ENCODE measurements at regions not wholly inside any gene's neighbourhood (a gene's known extent, or its start where the extent isn't known, plus 50 kb on each side); places are given as distances from the start of the nearest gene placed in this dataset.

DNA sequence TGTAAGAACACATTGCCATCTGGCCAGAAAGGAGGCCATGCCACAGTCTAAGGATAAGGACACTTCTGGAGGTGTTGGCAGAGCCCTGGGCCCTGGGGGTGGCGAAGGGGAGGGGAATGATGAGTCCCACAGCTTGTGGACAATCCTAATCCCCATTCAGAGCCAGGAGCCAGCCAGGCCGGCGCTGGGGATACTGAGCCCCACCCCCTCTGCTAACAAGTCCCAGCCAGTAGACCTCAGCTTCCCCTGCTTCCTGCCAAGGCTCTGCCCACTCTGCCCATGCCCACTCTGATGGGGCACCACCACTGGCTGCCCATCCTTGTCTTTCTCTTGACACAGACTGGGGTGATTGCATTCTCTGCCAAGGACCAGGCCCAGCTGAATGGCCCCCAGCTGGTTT is 71.9 kb downstream of the NAV1 start:
- Histone ChIP-seq H3K4me3 (no peak overlapping the region), H3K27me3 (no peaks in the 10 kb centered on the region), H3K9me3 (no peaks in the 10 kb centered on the region), H3K36me3 (no peaks in the 10 kb centered on the region), H3K4me1 (no peaks in the 10 kb centered on the region), H3K27ac (no peak overlapping the region)
- TF ChIP-seq, protein P1, sequence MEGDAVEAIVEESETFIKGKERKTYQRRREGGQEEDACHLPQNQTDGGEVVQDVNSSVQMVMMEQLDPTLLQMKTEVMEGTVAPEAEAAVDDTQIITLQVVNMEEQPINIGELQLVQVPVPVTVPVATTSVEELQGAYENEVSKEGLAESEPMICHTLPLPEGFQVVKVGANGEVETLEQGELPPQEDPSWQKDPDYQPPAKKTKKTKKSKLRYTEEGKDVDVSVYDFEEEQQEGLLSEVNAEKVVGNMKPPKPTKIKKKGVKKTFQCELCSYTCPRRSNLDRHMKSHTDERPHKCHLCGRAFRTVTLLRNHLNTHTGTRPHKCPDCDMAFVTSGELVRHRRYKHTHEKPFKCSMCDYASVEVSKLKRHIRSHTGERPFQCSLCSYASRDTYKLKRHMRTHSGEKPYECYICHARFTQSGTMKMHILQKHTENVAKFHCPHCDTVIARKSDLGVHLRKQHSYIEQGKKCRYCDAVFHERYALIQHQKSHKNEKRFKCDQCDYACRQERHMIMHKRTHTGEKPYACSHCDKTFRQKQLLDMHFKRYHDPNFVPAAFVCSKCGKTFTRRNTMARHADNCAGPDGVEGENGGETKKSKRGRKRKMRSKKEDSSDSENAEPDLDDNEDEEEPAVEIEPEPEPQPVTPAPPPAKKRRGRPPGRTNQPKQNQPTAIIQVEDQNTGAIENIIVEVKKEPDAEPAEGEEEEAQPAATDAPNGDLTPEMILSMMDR (IDR thresholded peaks at IDR 0.05): no peak
- TF ChIP-seq POLR2AphosphoS5 (IDR thresholded peaks at IDR 0.05) (no peak), POLR2A (IDR thresholded peaks at IDR 0.05) (no peak)
- no peak for DNase-seq (ENCODE audit: low spot score in 2 of 2)
- intact Hi-C loops (cut with DNase I; ENCODE audit: low total_unique reads): no loop called here

DNA sequence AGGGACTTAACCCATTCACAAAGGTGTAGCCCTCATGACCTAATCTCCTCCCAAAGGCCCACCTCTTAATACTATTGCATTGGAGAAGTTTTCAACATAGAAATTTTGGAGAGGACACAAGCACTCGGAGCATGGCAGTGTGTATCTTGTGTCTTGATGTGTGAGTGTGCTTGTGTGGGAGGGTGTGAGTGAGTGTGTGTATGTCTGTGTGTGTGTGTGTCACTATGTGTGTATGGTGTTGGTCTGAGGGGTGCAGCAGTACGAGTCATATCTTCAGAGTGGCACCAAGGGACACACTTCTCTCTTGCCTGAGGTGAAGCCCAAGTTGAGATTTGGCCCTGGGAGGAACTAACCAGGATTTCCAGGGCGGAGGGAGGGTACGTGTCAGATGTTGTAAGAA is 73.7 kb downstream of the NAV1 start:
- intact Hi-C loops (cut with DNase I; ENCODE audit: low total_unique reads): no loop called here
- Histone ChIP-seq H3K27ac (no peak overlapping the region), H3K4me3 (no peak overlapping the region), H3K27me3 (no peaks in the 10 kb centered on the region), H3K36me3 (no peaks in the 10 kb centered on the region), H3K9me3 (no peaks in the 10 kb centered on the region), H3K4me1 (no peaks in the 10 kb centered on the region)
- TF ChIP-seq POLR2AphosphoS5 (IDR thresholded peaks at IDR 0.05): no peak
- TF ChIP-seq, protein P1 (IDR thresholded peaks at IDR 0.05): no peak
- no peak for TF ChIP-seq POLR2A (IDR thresholded peaks at IDR 0.05)
- no peak for DNase-seq (ENCODE audit: low spot score in 2 of 2)

DNA sequence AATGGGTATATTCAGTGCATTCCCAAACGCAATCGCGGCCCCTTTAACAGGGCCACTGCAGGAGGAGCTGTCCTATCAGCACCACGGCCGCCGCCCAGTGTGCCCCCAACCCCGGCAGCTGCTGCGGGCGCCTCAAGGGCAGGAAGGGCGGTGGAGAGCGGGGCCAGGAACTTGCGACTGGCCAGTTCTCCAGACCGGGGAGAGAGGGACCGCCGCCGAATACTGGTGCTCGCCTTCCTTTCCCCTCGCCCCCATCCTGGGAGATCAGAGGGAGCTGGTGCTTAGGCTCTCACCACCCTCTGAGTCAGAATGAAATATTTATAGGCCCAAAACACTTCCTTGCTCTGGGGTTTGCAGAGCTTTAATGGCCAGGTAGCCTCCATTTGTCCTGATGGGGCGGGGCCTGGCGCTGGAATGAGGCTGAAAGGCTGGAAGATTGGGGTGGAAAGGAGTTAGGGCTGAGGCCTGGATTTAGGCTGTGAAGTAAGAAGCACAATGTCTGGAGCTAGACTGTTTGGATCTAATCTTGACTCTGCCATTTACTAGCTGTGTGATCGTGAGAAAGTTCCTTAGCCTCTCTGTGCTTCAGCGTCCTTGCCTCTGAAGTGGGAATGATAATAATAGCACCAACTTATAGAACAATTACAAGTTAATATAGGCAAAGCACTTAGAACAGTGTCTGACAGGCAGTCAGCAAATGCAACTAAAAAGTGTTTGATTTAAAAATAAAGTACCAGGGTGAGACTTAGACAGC is 75.5 kb downstream of the NAV1 start:
- no peaks in the 10 kb centered on the region for H3K9me3 ChIP-seq
- H3K27me3 ChIP-seq: no peaks in the 10 kb centered on the region
- no peak overlapping the region for H3K27ac ChIP-seq
- TF ChIP-seq, protein P1 (IDR thresholded peaks at IDR 0.05): no peak
- no peak for TF ChIP-seq POLR2A (IDR thresholded peaks at IDR 0.05)
- no peaks in the 10 kb centered on the region for H3K4me1 ChIP-seq
- DNase-seq (ENCODE audit: low spot score in 2 of 2): no peak
- H3K36me3 ChIP-seq: no peaks in the 10 kb centered on the region
- no peak overlapping the region for H3K4me3 ChIP-seq
- intact Hi-C loops (cut with DNase I; ENCODE audit: low total_unique reads): no loop called here

DNA sequence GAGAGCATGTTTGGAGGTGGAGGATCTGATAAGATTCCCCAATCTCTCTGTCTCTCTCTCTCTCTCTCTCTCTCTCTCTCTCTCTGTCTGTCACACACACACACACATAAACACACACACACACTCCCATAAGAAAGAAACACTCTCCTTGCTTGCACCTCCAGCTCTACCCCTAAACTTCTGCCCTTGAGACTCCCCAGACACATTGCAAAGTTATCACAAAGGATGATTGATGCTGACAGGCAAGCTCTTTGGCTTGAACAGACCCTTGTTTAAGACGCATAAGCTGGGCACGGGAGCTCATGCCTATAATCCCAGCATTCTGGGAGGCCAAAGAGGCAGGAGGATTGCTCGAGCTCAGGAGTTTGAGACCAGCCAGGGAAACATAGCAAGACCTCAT is 78.2 kb downstream of the NAV1 start:
- H3K27me3 ChIP-seq: no peaks in the 10 kb centered on the region
- H3K9me3 ChIP-seq: no peaks in the 10 kb centered on the region
- no peak for DNase-seq (ENCODE audit: low spot score in 2 of 2)
- H3K4me1 ChIP-seq: no peaks in the 10 kb centered on the region
- no peak overlapping the region for H3K4me3 ChIP-seq
- no peak overlapping the region for H3K27ac ChIP-seq
- intact Hi-C loops (cut with DNase I; ENCODE audit: low total_unique reads): no loop called here
- no peaks in the 10 kb centered on the region for H3K36me3 ChIP-seq
- TF ChIP-seq POLR2AphosphoS5 (IDR thresholded peaks at IDR 0.05) (no peak), POLR2A (IDR thresholded peaks at IDR 0.05) (no peak)
- TF ChIP-seq, protein P1 (IDR thresholded peaks at IDR 0.05): no peak

DNA sequence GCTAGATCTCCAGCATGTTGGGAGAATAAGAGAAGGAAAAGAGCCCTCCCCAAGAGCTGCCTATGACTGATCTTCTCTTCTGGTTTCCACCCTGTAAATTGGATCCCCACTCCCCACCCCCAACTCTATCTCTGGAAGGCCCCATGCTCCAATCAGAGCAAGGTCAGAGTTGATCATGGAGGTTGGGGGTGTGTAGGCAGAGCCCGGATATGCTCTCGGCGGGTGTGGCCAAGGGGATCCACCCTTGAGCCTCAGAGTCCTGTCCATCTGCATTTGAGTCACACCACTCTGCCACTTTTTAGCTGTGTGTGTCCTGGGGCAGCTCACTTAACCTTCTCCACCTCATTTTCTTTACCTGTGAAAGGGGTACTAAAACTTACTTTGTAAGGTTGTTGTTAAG is 79.5 kb downstream of the NAV1 start:
- Histone ChIP-seq H3K36me3 (no peaks in the 10 kb centered on the region), H3K4me3 (no peak overlapping the region), H3K27me3 (no peaks in the 10 kb centered on the region), H3K27ac (no peak overlapping the region), H3K9me3 (no peaks in the 10 kb centered on the region), H3K4me1 (no peaks in the 10 kb centered on the region)
- intact Hi-C loops (cut with DNase I; ENCODE audit: low total_unique reads): no loop called here
- DNase-seq (ENCODE audit: low spot score in 2 of 2): no peak
- TF ChIP-seq, protein P1 (IDR thresholded peaks at IDR 0.05): no peak
- TF ChIP-seq POLR2AphosphoS5 (IDR thresholded peaks at IDR 0.05): no peak
- TF ChIP-seq POLR2A (IDR thresholded peaks at IDR 0.05): no peak
